HG03378 (cell line): ENCODE measurements at regions not wholly inside any gene's neighbourhood (a gene's known extent, or its start where the extent isn't known, plus 50 kb on each side); places are given as distances from the start of the nearest gene placed in this dataset.
"Not testable (repeated sequence)": the region's sequence is repeated elsewhere in the genome, so short reads cannot be mapped to it uniquely, and the experiment has no call there.

Experiments
- ATAC-seq: cut with Tn5 transposase; IDR thresholded peaks from one replicate; pipeline ENCODE4 v1.9.1; 2021; ENCODE audit warnings: mild to moderate bottlenecking, moderate library complexity; ENCODE audit not compliant: unreplicated experiment

DNA sequence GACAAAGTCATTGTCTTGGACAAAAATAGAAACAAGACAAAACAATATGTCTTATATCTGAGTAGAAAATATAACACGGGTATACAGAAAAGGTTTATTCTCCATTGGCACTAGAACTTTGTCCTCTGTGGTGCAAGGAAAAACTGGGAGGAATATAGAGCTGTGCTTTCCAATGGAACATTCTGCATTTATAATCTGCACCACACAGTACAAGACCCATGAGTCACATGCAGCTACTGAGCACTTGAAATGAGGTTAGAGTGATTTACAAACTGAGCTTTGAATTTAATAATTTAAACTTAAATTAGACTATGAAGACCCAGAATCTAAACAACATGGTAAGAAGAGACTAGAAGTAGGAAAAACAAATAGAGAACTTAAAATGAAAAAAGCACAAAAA lies 86.1 kb downstream of the RAP2A start:
- ATAC-seq: no peak

DNA sequence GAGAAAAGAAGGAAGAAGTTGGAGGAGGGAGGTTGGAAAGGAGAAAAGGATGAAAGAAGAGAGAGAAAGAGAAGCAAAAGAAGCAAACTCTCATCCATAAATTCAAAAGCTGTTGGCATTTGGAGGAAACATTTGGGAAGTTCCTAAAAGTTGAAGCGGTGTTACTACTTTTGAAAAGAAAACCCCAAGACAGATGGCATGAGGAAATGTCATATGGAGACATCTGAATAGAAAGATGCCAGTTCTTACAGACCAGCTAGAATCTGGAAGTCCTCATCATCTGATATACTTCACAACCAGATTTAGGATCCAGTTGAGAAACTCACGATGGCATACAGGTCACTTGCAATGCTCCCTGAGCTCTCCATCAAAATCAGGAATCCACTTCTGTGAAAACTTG lies 86.9 kb downstream of the RAP2A start:
- no peak for ATAC-seq

DNA sequence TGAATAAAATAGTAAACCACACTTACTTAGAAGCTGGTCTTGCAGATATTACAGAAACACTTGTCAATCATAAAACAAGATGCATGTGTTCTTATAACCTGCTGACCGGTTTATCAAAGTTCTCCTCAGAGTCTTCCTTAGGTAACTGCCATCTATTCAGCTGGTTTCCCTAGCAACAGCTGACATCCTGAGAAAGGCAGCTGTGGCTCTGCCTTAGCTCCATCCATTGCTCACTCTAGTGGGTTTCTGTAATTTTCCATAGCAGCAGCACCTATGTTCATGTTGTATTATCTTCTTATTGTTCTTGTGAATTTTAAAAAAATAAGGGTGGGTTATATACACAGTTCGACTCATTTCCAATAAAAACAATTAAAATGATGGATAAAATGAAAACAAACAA lies 87.8 kb downstream of the RAP2A start:
- no peak for ATAC-seq

DNA sequence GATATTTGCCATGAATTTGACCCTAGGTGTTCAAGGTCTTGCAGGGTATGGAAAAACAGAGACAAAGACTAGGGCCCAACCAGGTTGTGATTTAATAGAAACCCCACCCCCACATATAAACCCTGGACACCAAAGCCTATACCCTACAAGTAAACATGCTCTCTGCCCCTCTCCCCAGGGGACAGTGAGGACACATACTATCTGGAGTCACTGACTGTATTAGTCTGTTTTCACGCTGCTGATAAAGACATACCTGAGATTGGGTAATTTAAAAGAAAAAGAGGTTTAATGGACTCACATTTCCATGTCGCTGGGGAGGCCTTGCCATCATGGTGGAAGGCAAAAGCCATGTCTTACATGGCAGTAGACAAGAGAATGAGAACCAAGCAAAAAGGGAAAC lies 88.3 kb downstream of the RAP2A start:
- no peak for ATAC-seq

DNA sequence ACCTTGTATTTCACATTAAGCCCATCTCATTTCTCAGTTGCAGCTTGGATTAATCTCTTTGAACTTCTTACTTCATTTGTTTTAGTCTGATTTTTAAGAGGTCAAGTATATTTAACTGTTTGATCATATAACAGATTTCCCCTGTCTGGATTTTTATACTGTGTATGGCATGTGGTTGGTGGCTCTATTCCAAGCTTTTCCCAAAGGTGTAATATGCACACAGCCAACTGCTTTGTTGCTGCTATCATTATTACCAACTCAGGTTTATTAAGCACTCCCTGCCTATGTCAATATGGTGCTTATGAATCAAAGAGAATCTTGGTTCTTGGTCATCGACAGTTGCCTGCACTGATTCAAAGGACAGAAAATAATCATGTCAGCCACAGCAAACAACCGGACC lies 92.6 kb downstream of the RAP2A start:
- no peak for ATAC-seq

DNA sequence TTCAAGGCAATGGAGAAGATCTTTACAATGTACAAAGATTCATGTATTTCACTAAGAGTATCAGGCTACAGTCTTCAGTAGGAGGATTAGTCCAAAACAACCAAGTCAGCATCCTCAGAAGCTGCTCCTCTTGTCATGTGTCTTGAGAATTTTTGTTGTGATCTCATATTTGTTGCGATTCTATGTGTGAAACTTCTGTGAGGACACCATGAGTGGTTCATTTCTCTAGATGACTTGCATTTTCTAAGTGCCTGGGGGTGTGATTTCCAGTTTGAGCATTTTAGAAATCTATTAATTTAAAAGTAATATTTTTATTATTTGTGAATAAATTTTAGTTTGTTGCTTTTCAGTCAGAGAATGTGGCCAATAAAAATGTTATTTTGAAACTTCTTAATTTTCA lies 94.5 kb downstream of the RAP2A start:
- ATAC-seq: no peak

DNA sequence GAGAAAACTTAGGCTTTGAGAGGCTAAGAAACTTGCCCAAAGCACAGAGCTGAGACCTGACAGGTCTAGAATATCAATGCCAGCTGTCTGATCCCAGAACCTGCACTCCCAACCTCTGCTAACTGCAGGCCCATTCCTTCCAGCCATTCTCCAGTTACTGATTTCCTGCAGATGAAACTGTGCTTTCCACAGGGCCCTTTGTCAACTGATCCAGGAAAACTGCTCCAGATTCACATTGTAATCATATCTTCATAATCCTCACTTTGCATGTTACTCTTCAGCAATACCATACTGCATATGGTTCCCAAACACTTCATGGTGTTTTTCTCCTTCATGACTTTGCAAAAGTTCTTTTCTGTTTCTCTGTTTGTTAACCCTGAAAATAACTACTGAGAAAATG lies 100.6 kb downstream of the RAP2A start:
- ATAC-seq: no peak

DNA sequence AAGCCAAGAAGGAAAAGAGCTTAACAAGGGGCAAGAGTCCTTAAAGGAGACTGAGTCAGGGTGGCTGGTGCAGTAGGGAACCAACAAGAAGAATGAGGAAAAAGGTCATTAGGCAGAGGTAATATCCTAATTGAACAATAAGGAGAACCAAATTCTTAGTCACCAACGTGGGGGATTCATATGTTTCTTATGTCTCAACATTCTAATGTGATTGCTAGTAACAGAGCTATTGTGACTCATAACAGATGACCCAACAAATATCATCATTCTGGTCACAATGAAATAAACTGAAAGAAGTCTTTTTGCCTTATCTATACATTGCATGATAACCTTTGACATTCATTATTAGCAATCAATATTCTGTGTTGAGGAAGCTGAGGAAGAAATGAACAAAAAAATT lies 101.6 kb downstream of the RAP2A start:
- no peak for ATAC-seq

DNA sequence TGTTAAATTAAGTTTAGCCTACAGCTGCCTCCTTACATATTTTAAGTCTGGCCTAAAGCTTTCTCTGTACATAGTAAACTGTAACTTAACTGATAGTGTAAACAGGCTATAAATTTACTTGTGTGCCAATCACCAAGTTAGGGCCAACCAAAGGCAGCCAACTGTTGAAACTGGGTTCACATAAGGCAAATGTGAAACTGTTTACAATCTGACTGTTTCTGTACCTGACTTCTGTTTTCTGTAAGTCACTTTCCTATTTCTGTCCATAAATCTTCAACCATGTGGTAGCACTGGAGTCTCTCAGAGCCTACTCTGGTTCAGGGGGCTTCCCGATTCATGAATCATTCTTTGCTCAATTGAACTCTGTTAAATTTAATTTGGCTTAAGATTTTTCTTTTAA lies 103.1 kb downstream of the RAP2A start:
- ATAC-seq: peak; percentile 84

DNA sequence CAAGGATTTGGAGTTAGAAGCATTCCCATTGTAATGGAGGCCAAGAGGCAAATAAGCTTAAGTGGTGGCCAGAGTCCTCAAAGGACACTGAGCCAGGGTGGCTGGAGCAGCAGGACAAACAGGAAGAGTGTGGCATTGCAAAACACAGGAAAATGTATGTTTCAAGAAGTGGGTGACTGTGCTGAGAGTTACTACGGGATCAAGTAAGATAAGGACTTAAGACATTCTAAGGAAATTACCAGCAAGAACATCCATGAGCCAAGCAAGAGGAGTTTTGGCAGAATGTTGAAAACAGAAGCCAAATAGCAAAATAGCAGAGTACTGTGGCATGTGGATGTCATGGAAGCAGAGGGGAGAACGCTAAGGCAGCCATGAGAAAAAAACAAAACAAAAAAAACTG lies 104.2 kb downstream of the RAP2A start:
- ATAC-seq: no peak

DNA sequence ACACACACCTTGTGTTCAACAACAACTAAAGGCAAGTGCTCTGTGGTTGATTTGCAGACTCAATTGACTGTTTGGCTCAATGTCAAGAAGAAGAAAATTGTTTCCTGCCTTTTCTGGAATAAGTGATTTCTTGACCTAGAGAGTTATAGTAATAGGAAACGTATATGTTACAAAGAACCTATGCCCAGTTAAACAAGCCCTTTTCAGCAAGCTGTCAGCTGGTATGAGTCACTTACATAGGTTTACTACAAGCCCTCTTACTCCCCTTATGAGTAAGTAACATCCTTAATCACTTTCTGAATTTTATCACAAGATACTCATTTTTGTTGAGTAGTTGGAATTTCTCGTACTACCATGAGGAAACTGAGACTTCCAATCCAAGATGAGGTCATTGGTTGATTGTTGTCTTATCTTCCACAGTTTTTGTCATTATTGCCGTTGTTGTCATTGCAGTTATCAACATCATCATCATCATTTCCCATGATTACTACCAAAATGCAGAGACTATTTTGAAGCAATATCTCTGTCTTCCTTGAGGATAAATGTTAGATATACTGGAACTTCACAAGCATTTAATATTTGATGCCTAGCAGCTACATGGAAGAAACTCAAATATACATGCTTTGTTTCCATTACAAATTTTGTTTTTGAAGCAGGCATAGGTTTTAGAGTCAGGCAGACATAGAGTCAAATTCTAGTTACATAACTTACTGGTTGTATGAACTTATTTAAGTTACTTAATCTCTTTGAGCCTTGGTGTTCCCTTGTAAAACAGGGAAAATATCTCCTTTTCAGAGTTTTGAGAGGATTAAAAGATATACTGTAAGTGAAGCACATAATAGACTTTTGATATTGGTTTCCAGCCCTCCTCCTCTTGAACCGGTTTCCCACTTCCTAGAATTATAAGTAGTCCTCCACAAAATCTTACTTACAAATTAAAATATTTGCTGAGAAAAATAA lies 106.0 kb downstream of the RAP2A start:
- ATAC-seq: peak; percentile 66

DNA sequence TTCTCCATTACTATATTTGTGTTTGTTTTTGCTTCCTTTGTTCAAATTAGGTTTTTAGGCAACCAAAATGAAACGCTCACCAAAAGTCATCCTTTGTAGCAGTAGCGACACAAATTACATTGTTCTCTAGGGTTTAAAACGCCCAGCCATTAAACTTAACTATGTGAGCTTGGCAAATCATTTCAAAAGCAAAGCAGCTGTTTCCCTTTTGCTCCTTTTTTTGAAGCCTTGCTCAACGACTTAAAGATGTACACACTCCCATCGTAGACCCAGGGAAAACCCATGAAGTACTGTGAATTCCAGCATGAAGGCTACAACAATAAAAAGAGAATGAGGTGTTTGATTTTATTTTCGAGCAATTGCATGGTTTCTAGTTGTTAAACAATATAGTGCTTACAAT lies 106.7 kb downstream of the RAP2A start:
- no peak for ATAC-seq

DNA sequence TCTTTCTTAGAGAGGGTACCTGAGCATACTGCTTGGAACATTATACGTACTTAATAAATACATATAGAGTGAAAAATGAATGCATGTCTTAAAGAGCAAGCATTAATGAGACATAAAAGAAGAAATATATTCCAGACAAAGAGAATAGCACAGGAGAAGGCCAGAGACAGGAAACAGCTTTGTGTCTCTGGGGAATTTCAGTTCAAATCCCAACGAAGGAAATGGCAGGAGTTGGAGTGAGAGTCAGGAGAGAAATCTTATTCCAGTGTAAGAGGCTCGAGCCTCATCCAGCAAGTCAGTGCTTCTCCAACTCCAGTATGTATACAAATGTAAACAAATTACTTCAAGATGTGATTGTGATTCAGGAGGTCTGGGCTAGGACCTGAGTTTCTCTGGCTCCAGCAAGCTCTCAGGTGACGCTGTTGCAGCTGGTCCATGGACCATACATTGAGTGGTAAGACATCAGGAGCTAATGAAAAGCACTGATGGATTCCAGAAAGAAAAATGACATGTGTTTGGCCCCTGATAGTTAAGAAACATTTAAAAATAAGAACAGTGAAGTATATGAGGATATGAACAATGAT lies 108.2 kb downstream of the RAP2A start:
- no peak for ATAC-seq

DNA sequence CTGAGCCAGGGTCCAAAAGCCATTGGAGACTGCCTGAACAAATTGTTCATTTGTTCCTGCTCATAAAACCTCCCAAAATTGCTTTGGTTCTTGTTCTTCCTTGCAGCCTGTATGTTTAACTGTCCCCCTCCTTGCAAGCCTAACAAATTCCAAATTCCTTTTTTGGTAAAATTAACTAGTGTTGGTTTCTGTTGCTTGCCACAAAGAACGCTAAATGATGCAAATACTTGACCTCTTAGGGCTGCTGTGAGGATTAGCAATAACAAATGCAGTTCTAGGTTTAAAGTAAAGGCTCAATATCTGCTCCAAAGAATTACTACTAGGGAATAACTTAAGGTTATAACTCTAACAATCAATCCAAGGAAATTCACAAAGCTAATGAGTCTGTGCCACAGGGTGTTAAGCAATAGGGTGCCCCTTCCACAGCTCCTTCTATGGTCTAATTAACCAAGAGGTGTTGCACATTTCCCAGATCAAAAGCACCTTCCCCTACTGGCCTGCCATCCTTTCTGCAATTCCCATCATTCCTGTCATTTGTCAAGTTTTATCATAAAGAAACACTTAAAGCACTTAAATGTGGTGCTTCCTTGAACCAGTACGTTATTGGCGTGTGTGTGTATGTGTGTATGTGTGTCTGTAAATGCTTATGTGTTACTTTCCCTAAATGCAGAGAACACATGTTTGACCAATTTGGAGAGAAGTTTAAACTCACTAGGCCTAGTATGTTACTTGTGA lies 110.2 kb downstream of the RAP2A start:
- no peak for ATAC-seq

DNA sequence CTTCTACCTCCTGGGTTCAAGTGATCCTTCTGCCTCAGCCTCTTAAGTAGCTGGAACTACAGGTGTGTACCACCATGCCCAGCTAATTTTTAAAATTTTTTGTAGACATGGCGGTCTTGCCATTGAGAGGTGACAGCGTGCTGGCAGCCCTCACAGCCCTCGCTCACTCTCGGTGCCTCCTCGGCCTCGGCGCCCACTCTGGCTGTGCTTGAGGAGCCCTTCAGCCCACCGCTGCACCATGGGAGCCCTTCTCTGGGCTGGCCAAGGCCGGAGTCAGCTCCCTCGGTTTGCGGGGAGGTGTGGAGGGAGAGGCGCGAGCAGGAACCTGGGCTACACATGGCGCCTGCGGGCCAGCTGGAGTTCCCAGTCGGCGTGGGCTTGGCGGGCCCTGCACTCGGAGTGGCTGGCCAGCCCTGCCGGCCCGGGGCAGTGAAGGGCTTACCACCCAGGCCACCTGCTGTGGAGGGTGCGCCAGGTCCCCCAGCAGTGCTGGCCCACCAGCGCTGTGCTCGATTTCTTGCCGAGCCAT lies 111.1 kb downstream of the RAP2A start:
- not testable (repeated sequence) for ATAC-seq

DNA sequence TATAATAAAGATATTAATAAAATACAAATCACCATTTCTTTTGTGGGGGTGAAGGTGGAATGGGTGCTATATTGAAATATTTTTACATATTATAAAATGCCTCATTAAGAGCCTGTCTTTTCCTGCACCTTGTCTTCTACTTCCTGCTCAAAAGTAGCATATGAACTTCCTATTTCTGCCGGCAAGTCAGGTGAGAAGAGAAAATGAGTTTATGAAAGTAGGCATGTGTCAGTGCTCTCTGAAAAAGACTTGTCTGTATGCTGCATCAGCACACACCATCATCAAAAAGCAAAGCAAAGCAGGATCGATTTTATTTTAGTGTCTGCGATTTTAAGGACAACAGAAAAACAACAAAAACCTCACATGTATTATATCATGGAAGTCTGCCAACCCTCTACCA lies 114.2 kb downstream of the RAP2A start:
- peak; percentile 67 for ATAC-seq

DNA sequence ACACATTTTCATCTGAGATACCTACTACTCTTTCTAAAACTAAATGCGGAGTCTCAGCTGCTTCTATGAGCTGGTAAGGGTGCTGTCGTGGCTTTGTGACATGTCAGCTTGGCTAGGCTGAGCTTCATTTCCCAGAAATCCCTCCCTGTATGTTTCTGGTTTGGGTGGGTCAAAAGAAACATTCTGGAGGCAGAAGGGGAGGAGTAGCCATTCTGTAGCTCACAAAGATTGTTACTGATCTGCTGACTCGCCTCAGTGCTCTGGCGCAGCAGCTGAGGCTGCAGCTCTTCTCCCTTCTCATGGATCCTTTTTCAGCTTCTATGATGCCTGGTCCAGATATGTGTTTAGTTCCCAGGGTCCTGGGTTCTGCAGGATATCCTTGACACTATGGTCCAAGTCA lies 114.7 kb downstream of the RAP2A start:
- no peak for ATAC-seq

DNA sequence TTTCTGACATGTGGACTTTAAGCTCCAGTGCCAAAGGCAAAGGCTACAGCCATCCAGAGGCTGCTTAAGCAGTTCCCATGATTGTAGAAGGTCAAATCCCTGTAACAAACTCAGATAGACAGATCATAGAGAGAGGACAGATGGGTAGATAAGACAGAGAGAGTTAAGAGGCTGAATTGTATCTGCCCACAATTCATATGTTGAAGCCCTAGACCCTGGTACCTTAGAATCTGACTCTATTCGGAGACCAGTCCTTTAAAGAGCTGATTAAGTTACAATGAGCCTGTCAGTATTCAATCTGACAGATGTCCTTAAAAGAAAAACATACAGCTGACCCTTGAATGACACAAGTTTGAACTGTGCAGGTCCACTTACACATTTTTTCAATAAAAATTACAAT lies 115.2 kb downstream of the RAP2A start:
- ATAC-seq: no peak

DNA sequence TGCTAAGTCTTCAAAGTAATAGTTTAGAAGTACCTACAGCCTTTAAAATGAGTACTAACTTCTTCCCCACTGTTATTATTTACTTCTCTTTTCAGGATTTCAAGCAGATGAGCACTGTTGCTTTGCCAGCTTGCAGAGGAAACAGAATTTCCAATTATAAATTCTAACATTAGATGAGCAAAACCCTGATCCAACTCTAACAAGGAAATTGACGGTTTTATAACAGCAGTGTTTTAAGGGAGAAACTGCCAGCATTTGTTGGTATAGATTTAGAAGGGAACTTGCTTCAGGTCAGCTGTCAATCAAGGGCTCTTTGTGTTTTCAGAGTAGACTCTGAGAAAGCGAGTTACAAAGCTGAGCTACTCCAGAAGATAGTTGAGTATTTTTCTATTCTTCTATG lies 120.5 kb downstream of the RAP2A start:
- no peak for ATAC-seq

DNA sequence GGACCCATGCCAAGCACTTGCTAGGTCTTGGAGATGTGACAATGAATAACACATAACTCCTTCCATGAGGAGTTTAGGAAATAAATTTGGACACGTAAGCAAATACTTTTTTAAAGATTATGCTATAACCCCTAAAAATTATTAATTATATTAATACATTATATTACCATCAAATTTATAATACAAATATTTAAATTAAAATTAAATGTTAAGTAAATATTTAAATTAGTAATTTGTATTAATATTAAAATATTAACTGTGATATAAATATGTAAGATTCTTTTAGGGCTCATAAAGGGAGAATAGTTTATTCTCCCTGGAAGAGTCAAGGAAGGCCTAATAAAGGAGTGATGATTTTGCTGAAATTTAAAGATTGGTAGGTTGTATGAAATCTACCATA lies 121.1 kb downstream of the RAP2A start:
- no peak for ATAC-seq

DNA sequence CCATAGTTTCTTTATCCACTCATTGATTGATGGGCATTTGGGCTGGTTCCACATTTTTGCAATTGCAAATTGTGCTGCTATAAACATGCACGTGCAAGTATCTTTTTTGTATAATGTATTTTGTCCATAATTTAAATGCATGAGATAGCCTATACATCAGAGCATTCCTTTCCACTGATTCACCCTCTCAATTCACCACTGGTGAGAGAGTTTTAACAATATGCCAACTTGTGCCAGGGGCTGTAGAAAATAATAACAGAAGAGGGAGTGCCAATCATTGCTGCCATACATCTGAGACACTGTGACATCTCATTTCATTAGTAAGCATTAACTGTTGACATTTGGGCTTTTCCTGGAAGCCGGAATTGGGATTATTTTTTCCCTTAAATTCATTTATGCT lies 125.1 kb downstream of the RAP2A start:
- ATAC-seq: no peak

DNA sequence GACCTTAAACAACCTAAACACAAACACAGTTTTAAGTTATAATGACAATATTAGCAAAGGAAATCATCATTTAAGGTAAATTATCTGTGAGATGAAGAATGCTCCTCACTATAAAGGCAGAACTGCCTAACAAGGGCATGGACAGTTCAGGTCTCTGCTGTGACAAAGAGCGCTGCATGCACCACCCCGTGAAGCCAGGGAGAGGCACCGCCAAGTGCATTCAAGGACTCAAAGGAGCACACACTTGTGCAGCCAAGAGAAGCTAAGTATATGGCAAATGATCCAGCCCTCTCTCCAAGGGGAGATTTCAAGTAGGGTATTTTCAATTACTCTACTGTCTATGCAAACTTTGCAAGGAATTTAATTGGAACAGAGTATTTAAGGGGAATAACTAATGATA lies 126.0 kb downstream of the RAP2A start:
- ATAC-seq: no peak
